K562 (cell line): ENCODE measurements at regions not wholly inside any gene's neighbourhood (a gene's known extent, or its start where the extent isn't known, plus 50 kb on each side); places are given as distances from the start of the nearest gene placed in this dataset.

Source experiments
- ATAC-seq: fragments of 200-7000 bp; cut with Tn5 transposase; 3 replicates; pipeline ENCODE4 v1.9.1; 2020; ENCODE audit warnings: moderate library complexity
- BruUV-seq: library from RNA; stranded (reverse); fragments of 400-500 nt; replicated peaks from 2 replicates; lab custom pipeline; 2021; lab: Mats Ljungman, UMichigan
- CTCF ChIA-PET: fragments of 300-600 bp; formaldehyde crosslinking; extraction: SDS; loops from one replicate; lab custom pipeline; 2021; ENCODE audit warnings: low intra/inter-chr PET ratio; lab: Yijun Ruan, JAX
- POLR2A ChIA-PET: fragments of 300-600, 350-650 bp; sonication (Branson Sonifier 250); formaldehyde crosslinking; extraction: SDS; loops from one replicate; lab custom pipeline; 2021; ENCODE audit warnings: antibody characterized with exemption, inconsistent platforms; lab: Yijun Ruan, JAX
- DNase-seq, 4 experiments: peaks; one replicate each; pipeline versions ENCODE4 v3.0.0 to v3.0.0-alpha.2; 2011 to 2018; ENCODE audit warnings: low spot score in 3 of 4, mixed read lengths in 3 of 4; ENCODE audit errors: extremely low read depth in 1 of 4
- FAIRE-seq: peaks from 2 replicates; lab custom pipeline; 2011; peaks lifted over from hg19 to GRCh38; lab: Jason Lieb, UNC
- H2AFZ ChIP-seq: 2 replicates; pipeline ENCODE4 v1.6.0; 2011; ENCODE audit warnings: low read depth, low read length, control low read depth, inconsistent platforms
- H3K27ac ChIP-seq: fragments of 200-600 bp; 3 replicates; pipeline ENCODE4 v1.8.0; 2011; ENCODE audit warnings: low read depth, mild to moderate bottlenecking, control low read depth, inconsistent platforms, low read length, moderate library complexity, mixed read lengths; ENCODE audit errors: extremely low read depth
- H3K27me3 ChIP-seq, 2 experiments: fragments of 300-600 bp in 1 of 2; 2 replicates in 1 of 2; 3 replicates in 1 of 2; pipeline versions ENCODE4 v1.6.0 to v1.8.0; 2011; ENCODE audit warnings: inconsistent platforms in 2 of 2, low read length in 2 of 2, mild to moderate bottlenecking in 1 of 2, mixed read lengths in 1 of 2, moderate library complexity in 1 of 2; ENCODE audit not compliant: control insufficient read depth in 2 of 2, insufficient read depth in 2 of 2
- H3K36me3 ChIP-seq: fragments of 300-600 bp; 3 replicates; pipeline ENCODE4 v1.8.0; 2011; ENCODE audit warnings: mild to moderate bottlenecking, low read length, inconsistent platforms; ENCODE audit not compliant: control insufficient read depth, insufficient read depth
- H3K4me1 ChIP-seq, 2 experiments: fragments of 200-600 bp in 1 of 2; replicated peaks in 1 of 2; 2 replicates in 1 of 2; 3 replicates in 1 of 2; pipeline versions ENCODE4 v1.5.1 to v1.8.0; 2011; ENCODE audit warnings: inconsistent platforms in 2 of 2, low read length in 2 of 2, mild to moderate bottlenecking in 1 of 2, mixed read lengths in 1 of 2, moderate library complexity in 1 of 2; ENCODE audit not compliant: control insufficient read depth in 2 of 2, insufficient read depth in 2 of 2
- H3K4me2 ChIP-seq: 2 replicates; pipeline ENCODE4 v1.6.1; 2011; ENCODE audit warnings: low read length, control low read depth, inconsistent platforms, mixed read lengths; ENCODE audit not compliant: insufficient read depth
- H3K4me3 ChIP-seq: fragments of 200-600 bp; sonication (generic), shearing (Covaris generic); 2 replicates; pipeline ENCODE4 v1.5.1; 2016; ENCODE audit warnings: control low read depth, inconsistent platforms
- H3K79me2 ChIP-seq: fragments of 200-600 bp; 3 replicates; pipeline ENCODE4 v1.8.0; 2011; ENCODE audit warnings: low read length, inconsistent platforms; ENCODE audit not compliant: control insufficient read depth, insufficient read depth
- H3K9ac ChIP-seq, 2 experiments: 2 replicates each; pipeline versions ENCODE4 v1.6.0 to v1.6.1; 2011; ENCODE audit warnings: low read depth in 2 of 2, low read length in 2 of 2, control low read depth in 1 of 2, inconsistent platforms in 1 of 2, mild to moderate bottlenecking in 1 of 2, mixed read lengths in 1 of 2; ENCODE audit not compliant: insufficient read depth in 1 of 2
- H3K9me1 ChIP-seq: one replicate; pipeline ENCODE4 v1.6.0; 2011; ENCODE audit warnings: inconsistent platforms, mild to moderate bottlenecking, low read length, moderate library complexity; ENCODE audit not compliant: control insufficient read depth, insufficient read depth
- H3K9me3 ChIP-seq: replicated peaks from 2 replicates; pipeline ENCODE4 v1.5.1; 2011; ENCODE audit warnings: low read depth, low read length, inconsistent platforms; ENCODE audit not compliant: control insufficient read depth, insufficient read depth
- H4K20me1 ChIP-seq: replicated peaks from 2 replicates; pipeline ENCODE4 v1.6.1; 2011; ENCODE audit warnings: low read length, inconsistent platforms, mixed read lengths; ENCODE audit not compliant: control insufficient read depth, insufficient read depth
- NFYB ChIP-seq: IDR thresholded peaks from 2 replicates; pipeline ENCODE4 v1.6.1; 2011; ENCODE audit warnings: mild to moderate bottlenecking, moderate library complexity; ENCODE audit not compliant: insufficient read length; ENCODE audit errors: extremely low read depth
- NR0B1 ChIP-seq: fragments of 450-650 bp; IDR thresholded peaks from one replicate; pipeline ENCODE4 v1.6.1; 2018; ENCODE audit warnings: mild to moderate bottlenecking, moderate library complexity; ENCODE audit not compliant: partially characterized antibody
- SPI1 ChIP-seq: IDR thresholded peaks from 2 replicates; pipeline ENCODE4 v1.6.1; 2011; ENCODE audit warnings: low read depth, low read length, control low read depth, borderline replicate concordance
- WGBS: fragments of 100-300 bp; shearing (Covaris generic); methylation state at CpG from one replicate; pipeline ENCODE4 v1.1.6; 2016; ENCODE audit warnings: low coverage, mixed read lengths; ENCODE audit not compliant: insufficient coverage; ENCODE audit errors: missing lambda C conversion rate; 5-methylcytosine and 5-hydroxymethylcytosine counted together
- in situ Hi-C: fragments of 300-500 bp; cut with MboI; formaldehyde crosslinking; loops from 4 replicates; pipeline ENCODE4 v1.15.0; 2018; ENCODE audit warnings: inconsistent platforms, mixed read lengths
- intact Hi-C: fragments of 100-400 bp; cut with micrococcal nuclease; formaldehyde crosslinking; loops from 2 replicates; pipeline ENCODE4 v1.14.2; 2022

GRCh38 chr12:102540815-102541385, 60.5 kb upstream of the IGF1 start (continued):
- no peak for TF ChIP-seq NR0B1

GRCh38 chr12:102539651-102540553, 59.5 kb upstream of the IGF1 start:
- 4% methylated on average over 9 of the region's 10 CpGs for WGBS

More at GRCh38 chr12:102539651-102540553, 59.5 kb upstream of the IGF1 start:
- Histone ChIP-seq H3K27me3 (peaks cover 0 to 10% of the 10 kb centered on the region in 2 experiments; a peak in 2 of 5 replicates), H3K9ac (no peak overlapping the region), H2AFZ (no peak overlapping the region), H3K9me1 (no peaks in the 10 kb centered on the region), H3K4me3 (no peak overlapping the region), H3K79me2 (no peaks in the 10 kb centered on the region), H3K4me2 (no peak overlapping the region), H3K27ac (no peak overlapping the region), H3K36me3 (no peaks in the 10 kb centered on the region), H4K20me1 (no peaks in the 10 kb centered on the region), H3K4me1 (0 out of 5 replicates have a peak, but pooled peaks cover 0 to 2% of the 10 kb centered on the region in 2 experiments), H3K9me3 (no peaks in the 10 kb centered on the region)
- DNase-seq: no peak
- no peak for ATAC-seq
- in situ Hi-C loops: no loop called here
- ChIA-PET CTCF (no interaction called here), POLR2A (interaction anchor here (1.0 kb wide), 1 partner anchor 35 kb away, joined by 3 read pairs; no protein-coding TSS in a partner anchor)
- intact Hi-C loops: loop anchor here (5.0 kb wide), 1 partner anchor 598 kb away; no protein-coding TSS in a partner anchor
- TF ChIP-seq SPI1 (peak; percentile 72), NFYB (no peak)
- BruUV-seq: no TSS peak
- no peak for FAIRE-seq
